ENCODE measurements at regions not wholly inside any gene's neighbourhood (a gene's known extent, or its start where the extent isn't known, plus 50 kb on each side); places are given as distances from the start of the nearest gene placed in this dataset. TPM values are rescaled to one million over a fixed set of nuclear protein-coding genes. Genes with fewer than 3 reads are reported as not detected.

DNA sequence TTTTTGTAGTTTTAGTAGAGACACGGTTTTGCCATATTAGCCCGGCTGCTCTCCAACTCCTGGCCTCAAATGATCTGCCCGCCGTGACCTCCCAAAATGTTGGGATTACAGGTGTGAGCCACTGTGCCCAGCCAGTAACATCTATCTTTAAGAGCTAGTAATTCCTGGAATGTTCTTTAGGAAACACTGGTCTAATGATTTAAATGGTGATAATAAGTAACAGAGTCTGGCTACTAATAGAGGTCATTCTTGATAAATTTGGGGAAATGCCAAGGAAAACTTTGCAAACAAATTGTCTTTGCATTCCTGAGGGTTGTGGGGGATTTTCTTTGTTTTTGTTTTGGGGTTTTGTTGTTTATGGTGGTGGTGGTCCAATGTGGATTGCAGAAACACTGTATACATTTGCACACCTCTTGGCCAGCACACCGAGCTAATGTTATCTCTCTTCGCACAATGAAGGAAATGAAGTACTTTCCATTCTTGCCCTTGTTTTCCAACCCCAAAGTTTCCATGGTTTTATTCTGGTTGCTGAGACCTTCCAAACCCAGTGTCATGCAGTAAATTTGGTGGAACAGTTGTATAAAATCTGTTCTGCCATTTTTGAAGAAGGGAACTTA is 51.3 kb upstream of the WIPF3 start:
- H3K4me3 ChIP-seq (ENCODE audit: low read depth in 1 of 3, low read length in 3 of 3): no peak overlapping the region
- H3K27ac ChIP-seq (ENCODE audit: low read depth in 1 of 2, low read length in 2 of 2): no peak overlapping the region
- no peak for TF ChIP-seq YY1 (IDR thresholded peaks at IDR 0.05)
- TF ChIP-seq, protein P1, sequence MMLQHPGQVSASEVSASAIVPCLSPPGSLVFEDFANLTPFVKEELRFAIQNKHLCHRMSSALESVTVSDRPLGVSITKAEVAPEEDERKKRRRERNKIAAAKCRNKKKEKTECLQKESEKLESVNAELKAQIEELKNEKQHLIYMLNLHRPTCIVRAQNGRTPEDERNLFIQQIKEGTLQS (IDR thresholded peaks at IDR 0.05): no peak
- TF ChIP-seq TAF1 (conservative IDR thresholded peaks at IDR 0.05): no peak
- TF ChIP-seq, protein P2, sequence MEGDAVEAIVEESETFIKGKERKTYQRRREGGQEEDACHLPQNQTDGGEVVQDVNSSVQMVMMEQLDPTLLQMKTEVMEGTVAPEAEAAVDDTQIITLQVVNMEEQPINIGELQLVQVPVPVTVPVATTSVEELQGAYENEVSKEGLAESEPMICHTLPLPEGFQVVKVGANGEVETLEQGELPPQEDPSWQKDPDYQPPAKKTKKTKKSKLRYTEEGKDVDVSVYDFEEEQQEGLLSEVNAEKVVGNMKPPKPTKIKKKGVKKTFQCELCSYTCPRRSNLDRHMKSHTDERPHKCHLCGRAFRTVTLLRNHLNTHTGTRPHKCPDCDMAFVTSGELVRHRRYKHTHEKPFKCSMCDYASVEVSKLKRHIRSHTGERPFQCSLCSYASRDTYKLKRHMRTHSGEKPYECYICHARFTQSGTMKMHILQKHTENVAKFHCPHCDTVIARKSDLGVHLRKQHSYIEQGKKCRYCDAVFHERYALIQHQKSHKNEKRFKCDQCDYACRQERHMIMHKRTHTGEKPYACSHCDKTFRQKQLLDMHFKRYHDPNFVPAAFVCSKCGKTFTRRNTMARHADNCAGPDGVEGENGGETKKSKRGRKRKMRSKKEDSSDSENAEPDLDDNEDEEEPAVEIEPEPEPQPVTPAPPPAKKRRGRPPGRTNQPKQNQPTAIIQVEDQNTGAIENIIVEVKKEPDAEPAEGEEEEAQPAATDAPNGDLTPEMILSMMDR (IDR thresholded peaks at IDR 0.05; ENCODE audit: low read depth, low read length, missing input control): no peak
- no peak for TF ChIP-seq RAD21 (IDR thresholded peaks at IDR 0.05)
- TF ChIP-seq, protein P3, sequence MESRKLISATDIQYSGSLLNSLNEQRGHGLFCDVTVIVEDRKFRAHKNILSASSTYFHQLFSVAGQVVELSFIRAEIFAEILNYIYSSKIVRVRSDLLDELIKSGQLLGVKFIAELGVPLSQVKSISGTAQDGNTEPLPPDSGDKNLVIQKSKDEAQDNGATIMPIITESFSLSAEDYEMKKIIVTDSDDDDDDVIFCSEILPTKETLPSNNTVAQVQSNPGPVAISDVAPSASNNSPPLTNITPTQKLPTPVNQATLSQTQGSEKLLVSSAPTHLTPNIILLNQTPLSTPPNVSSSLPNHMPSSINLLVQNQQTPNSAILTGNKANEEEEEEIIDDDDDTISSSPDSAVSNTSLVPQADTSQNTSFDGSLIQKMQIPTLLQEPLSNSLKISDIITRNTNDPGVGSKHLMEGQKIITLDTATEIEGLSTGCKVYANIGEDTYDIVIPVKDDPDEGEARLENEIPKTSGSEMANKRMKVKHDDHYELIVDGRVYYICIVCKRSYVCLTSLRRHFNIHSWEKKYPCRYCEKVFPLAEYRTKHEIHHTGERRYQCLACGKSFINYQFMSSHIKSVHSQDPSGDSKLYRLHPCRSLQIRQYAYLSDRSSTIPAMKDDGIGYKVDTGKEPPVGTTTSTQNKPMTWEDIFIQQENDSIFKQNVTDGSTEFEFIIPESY (IDR thresholded peaks at IDR 0.05): no peak
- TF ChIP-seq, protein P4, sequence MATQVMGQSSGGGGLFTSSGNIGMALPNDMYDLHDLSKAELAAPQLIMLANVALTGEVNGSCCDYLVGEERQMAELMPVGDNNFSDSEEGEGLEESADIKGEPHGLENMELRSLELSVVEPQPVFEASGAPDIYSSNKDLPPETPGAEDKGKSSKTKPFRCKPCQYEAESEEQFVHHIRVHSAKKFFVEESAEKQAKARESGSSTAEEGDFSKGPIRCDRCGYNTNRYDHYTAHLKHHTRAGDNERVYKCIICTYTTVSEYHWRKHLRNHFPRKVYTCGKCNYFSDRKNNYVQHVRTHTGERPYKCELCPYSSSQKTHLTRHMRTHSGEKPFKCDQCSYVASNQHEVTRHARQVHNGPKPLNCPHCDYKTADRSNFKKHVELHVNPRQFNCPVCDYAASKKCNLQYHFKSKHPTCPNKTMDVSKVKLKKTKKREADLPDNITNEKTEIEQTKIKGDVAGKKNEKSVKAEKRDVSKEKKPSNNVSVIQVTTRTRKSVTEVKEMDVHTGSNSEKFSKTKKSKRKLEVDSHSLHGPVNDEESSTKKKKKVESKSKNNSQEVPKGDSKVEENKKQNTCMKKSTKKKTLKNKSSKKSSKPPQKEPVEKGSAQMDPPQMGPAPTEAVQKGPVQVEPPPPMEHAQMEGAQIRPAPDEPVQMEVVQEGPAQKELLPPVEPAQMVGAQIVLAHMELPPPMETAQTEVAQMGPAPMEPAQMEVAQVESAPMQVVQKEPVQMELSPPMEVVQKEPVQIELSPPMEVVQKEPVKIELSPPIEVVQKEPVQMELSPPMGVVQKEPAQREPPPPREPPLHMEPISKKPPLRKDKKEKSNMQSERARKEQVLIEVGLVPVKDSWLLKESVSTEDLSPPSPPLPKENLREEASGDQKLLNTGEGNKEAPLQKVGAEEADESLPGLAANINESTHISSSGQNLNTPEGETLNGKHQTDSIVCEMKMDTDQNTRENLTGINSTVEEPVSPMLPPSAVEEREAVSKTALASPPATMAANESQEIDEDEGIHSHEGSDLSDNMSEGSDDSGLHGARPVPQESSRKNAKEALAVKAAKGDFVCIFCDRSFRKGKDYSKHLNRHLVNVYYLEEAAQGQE (IDR thresholded peaks at IDR 0.05): no peak
- TF ChIP-seq JUND (IDR thresholded peaks at IDR 0.05): no peak
- TF ChIP-seq EGR1 (IDR thresholded peaks at IDR 0.05; ENCODE audit: low read depth in 2 of 2): no peak
- no peak for TF ChIP-seq FOXA1 (IDR thresholded peaks at IDR 0.05)
- TF ChIP-seq HNF4G (IDR thresholded peaks at IDR 0.05): no peak
- TF ChIP-seq NR2F2 (IDR thresholded peaks at IDR 0.05): no peak
- no peak for TF ChIP-seq HNF4A (conservative IDR thresholded peaks at IDR 0.05)
- TF ChIP-seq SP1 (IDR thresholded peaks at IDR 0.05): no peak
- no peak for TF ChIP-seq GABPA (IDR thresholded peaks at IDR 0.05 in 1 of 2, conservative IDR thresholded peaks at IDR 0.05 in 1 of 2)
- TF ChIP-seq, protein P5, sequence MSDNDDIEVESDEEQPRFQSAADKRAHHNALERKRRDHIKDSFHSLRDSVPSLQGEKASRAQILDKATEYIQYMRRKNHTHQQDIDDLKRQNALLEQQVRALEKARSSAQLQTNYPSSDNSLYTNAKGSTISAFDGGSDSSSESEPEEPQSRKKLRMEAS (IDR thresholded peaks at IDR 0.05): no peak
- TF ChIP-seq RXRA (IDR thresholded peaks at IDR 0.05): no peak
- TF ChIP-seq FOXA2 (IDR thresholded peaks at IDR 0.05): no peak
- no peaks in the 10 kb centered on the region for H3K27me3 ChIP-seq (ENCODE audit: control insufficient read depth in 4 of 4, insufficient read depth in 4 of 4, low read length in 3 of 4)
- 79% methylated on average over 6 of the region's 6 CpGs for whole genome bisulfite sequencing
- H3K36me3 ChIP-seq (ENCODE audit: control insufficient read depth in 4 of 4, insufficient read depth in 3 of 4, low read depth in 1 of 4, low read length in 3 of 4): no peaks in the 10 kb centered on the region
- no peak overlapping the region for H3K9ac ChIP-seq (ENCODE audit: low read depth in 1 of 2, low read length in 2 of 2)
- DNase-seq (ENCODE audit: low spot score): no peak
- no peaks in the 10 kb centered on the region for H3K4me1 ChIP-seq (ENCODE audit: control insufficient read depth in 4 of 4, insufficient read depth in 4 of 4, low read length in 3 of 4)
- H3K9me3 ChIP-seq (ENCODE audit: control insufficient read depth in 4 of 4, low read length in 3 of 4): no peaks in the 10 kb centered on the region

Small RNA genes in the stretch of these regions (small RNA-seq; reads per million reads assigned to genes)
- gene MIR550A3: not detected
- gene TMSB4XP3: not detected
